Esophagus mucosa (tissue), 1 donor: ENCODE measurements at regions not wholly inside any gene's neighbourhood (a gene's known extent, or its start where the extent isn't known, plus 50 kb on each side); places are given as distances from the start of the nearest gene placed in this dataset.

ENCODE experiments used
- ATAC-seq: fragments of 200-7000 bp; cut with Tn5 transposase; one replicate; pipeline ENCODE4 v1.9.1; 2020
- donor health status: DM: yes; HTN: yes; CAD: no.

DNA sequence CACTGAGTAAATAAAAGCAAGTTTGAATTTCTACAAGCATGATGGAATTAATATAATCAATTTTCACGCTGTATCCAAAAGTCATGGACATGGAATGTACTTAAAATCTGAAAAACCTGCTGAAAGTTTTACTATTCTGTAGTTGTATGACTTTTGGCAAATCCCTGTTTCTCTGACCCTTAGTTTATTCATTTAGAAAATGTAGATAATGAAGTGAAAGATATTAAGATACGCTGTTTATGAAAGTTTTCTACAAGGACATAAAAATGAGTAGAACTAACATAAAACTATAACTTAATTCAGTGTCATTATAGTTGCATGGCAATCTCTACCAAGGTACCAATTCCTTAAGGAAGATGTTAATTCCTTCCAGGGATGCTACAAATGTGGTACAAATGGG, 363.2 kb upstream of the MPDZ start:
- ATAC-seq: no peak

DNA sequence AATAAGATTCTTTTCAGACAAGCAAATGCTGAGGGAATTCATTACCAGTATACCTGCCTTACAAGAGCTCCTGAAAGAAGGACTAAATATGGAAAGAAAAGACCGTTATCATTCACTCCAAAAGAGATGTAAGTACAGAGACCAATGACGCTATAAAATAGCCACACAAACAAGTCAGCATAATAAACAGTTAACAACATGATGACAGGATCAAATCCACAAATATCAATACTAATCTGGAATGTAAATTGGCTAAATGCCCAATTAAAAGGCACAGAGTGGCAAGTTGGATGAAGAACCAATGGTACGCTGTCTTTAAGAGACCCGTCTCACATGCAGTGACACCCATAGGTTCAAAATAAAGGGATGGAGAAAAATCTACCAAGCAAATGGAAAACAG, 349.6 kb upstream of the MPDZ start:
- no peak for ATAC-seq

DNA sequence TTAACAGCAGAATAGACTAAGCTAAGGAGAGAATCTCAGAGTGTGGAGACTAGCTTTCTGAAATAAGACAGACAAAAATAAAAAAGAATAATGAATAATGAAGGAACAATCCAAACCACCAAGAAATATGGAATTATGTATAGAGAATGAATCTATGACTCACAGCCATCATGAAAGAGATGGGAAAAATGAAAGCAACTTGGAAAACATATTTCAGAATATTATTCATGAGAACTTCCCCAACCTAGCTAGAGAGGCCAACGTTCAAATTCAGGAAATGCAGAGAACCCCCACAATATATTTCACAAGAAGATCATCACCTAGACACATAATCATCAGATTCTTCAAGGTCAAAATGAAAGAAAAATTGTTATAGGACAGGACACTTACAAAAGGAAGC, 349.0 kb upstream of the MPDZ start:
- no peak for ATAC-seq

DNA sequence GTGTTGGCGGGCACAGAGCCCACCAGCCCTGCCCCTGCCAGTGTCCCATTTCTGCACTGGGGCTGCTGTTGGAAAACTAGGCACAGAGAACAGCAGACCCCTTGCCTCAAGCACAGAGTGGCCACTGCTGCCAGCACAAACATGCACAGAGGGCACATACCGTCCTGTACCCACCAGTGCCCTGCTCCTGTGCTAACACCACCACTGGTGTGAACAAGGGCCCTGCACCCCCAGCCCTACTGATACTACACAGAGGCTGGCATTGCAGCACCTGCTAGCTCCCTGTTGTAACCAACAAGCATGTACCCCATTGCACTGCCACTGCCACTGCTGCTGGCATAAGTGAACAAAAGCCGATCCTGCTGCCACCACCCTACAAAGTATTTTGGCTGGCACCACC, 348.0 kb upstream of the MPDZ start:
- ATAC-seq: no peak

DNA sequence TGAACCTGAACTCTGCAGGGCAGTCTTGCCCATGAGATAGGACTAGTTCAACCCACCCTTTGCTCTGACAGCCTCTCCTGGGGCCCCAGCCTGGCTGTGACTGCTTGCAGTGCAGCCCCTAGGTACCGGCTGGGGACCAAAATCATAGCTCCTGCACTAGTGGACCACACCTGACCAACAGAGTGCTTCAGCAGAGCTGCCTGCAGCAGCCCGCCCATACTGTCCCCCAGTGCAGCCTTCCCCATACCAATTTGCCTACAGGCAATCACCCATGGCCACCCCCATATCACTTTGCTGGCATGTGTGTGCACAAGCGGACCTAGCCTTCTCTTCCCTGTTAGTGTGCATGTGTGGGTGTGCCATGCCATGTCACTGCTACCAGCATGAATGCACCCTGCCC, 347.6 kb upstream of the MPDZ start:
- no peak for ATAC-seq

DNA sequence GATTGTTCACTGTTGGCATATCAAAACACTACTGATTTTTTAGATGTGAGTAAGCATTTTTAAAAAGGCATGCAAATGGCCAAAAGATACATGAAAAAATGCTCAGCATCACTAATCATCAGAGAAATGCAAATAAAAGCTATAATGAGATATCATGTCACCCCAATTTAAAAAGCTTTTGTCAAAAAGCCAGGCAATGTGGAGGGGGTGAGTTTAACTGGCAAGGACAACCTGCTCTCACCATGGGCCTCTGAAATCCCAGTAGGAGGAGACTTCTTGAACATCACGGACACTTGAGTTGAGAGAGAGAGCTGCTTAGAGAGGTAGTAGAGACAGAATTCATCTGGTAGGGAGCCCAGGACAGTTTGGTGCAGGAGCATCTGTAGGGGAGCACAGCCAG, 347.1 kb upstream of the MPDZ start:
- no peak for ATAC-seq

DNA sequence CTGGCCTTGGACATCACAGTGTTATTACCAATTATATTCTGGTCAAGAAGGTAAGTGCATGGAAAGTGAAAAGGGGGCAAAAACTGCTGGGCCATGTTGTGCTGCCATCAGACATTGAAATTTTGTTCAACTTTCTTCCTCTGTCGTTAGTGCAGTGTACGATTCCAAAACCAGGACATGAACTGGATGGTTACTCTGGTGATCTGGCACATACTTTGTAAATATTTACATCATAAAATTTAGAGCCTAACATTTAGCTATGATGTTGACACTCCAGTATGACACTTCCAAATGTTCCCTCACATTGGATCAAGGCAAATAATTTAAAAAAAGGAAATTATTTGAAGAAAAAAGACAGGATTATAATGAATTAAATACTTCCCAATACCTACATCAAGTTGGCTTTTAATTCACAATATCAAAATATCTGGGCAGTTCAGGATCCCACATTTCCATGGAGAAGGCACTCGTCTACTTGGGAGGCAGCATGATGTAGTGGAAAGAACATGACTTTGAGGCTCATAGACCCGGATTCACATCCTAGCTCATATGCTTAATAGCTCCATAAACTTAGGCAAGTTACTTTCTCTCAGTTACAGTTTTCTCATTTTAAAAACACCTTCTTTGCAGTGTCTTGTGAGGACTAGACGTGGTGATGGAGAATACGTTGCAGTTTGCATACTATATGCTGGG, 342.5 kb upstream of the MPDZ start:
- no peak for ATAC-seq

DNA sequence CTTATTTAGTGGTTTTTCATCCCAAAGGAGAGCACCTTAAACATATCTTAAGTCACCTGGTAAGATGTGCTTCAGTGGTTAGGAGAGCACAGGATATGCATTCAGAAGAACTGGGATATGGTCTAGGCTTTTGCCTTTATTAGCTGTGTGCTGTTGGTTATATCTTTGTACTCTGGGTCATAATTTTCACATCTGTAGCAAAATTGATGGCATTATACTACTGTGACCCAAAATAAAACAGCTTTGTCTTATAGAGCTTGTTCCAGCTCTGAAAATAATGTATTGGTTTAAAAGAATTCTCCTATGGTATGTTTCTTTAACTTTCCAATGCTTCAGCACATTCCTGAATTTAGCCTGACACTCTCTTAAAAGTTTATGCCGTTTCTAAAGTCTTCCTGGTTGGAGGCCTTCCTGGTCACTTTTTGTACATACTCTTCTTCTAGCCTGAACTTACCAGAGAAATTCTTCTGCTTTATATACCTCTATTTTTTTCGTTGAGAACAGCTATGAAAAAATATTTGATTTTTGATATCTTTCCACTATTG, 337.1 kb upstream of the MPDZ start:
- no peak for ATAC-seq

DNA sequence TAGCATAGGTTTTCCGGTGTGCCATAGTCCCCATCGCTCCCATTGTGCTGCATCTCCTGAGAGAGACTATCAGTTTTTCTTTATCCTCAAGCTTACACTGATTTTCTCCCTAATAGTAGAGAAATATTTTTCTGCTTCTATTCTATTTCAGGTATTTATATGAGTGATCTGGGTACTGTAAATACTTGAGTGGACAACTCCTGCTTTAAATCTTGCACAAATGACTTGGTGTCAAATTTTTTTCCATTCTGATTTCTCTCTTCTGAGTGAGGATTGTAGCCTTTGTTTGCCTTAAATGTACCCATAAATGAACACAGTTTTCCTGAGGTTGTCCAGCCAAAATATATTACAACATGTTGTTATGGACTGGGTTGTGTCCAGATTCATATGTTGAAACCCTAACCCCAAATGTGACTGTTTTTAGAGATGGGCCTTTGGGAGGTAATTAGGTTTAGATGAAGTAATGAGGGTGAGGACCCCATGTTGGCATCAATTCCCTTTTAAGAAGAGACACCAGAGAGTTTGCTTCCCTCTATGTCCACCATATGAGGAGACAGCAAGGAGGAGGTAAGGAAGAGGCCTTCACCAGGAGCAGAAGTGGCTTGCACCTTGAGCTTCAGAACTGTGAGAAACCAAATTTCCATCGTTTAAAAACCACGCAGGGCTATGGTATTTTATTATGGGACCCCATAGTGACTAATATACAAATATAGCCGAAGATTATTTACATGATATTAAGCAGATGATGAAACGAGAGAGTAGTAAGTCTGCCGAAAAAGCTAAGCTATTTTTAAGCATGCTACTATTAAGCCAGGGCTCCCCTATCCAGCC, 336.4 kb upstream of the MPDZ start:
- no peak for ATAC-seq

DNA sequence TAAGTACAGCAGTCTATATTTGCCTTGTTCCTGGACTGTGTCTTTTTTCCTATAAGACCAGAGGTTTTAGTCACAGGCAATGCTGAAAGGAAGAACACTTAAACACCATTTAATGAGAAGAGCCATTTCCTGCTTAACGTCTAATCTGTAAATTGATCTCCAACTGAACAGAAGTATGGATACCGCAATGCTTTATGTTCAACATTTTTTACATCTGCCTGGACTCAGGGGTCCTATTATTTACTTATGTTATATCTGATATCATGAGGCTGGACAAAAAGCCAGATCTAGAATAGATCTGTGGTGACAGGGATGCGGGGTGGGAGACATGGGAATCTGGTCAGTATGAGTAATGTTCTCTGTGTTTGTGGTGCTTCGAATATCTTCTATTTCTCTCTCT, 334.6 kb upstream of the MPDZ start:
- ATAC-seq: no peak

DNA sequence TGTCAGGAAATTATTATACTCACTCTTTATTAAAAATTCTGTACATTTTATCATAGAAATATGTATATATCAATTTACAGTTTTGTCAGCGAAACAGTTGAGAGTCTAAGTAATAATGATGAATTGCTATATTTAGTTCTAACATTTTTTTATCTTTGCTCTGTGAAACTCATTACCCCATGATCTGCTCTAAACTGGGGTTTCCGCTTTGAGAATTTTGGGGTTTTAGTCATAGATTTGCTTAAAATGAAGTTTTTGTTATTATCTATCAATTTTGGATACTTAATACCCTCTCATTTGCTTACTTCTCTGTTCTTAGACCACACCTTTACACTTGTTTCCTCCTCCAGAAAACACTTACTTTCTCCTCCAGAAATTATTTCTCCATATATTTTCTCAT, 333.8 kb upstream of the MPDZ start:
- no peak for ATAC-seq

DNA sequence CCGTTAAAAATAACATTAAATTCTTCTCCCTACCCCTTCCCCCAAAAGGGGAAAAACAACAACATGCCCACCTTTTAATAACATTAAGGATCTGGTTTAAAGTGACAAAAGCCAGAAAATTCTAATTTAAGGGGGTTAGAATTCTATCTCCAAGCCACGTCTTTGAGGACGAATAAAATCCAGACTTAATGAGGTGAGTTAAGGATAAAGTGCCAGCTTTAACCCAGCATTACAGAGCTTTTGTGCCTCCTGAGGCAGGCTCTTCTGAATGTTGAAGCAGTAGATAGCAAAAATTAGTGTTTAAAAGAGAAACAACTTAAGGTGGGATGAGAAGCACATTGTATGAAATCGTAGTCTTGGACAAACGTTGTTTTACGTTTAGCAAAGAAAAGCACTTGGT, 329.0 kb upstream of the MPDZ start:
- no peak for ATAC-seq

DNA sequence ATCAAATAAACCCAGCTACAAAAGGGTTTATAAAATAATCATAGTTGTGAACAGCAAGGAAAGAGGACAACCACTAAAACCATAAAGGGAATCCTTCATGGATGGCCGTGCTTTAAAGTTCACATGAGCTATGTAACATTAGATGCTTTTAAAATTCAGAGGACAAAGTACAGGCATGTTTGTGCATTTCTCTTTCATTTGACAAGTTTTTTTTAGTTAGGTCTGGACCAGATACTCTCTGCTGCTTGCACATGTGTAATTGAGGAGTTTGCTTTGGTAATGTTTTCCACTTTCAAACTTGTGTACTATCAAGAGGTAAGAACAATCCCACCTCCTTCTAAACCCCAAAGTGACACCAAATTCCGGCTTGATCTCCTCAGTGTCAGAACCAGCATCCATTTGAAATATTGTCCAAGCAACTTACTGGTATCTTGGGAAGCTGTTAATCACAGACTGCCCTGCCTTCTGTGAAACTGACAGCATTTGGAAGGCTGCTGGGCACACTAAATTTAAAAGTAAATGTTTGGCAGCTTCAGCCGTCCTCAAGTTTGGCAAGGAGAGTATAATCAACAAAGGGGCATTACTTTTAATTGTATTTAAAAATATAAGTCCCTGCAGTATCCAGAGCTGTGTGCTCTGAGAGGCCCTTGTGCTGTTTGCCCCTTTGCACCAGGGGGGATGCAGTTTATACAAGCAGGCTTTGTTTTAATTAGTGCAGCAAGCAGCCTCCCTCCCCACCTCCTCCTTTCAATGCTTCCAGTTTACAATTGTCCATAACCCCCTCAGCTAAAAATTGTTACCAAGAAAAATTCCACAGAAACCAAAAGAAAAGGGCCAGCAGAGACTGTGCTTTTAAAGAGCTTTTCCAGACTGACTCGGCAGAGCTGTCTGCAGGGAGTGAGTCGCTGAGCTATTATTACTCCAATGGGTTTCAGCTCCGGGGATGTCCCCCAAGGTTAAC, 328.3 kb upstream of the MPDZ start:
- ATAC-seq: no peak

DNA sequence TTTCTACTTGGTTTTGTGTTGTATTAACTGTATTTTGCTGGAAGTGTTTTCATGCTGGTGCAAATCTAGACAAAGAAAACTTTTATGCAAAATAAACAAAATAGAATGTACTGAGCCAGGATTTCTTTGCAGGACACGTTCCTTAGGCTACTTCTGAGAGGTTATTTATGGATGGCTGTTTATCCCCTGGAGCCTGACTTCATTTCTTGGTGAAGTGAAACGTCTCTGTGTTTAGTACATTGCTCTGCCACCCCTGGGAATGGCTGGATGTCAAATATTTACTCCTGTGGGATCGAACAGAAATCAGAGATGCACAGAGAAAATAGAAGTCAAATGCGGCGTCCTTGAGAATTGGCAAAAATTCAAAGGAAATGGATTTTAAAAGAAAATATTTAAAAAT, 327.1 kb upstream of the MPDZ start:
- no peak for ATAC-seq

DNA sequence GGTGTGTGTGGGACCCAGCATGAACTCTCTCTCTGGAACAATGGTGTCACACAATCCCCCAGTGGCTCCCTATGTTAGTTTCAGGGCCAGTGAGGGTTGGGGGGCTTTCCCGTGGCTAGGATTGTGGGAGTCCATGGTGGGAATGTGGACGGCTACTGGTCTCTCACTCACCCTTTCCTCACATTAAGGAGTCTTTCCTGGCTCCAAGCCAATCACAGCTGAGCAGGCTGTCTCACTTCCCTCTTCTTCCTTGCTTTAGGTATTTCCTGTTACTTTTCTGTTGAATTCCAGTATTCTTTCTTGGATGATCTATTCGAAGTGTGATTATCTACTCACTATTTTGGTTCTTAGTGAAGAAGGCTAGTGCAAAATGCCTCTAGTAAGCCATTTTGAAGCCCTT, 324.4 kb upstream of the MPDZ start:
- no peak for ATAC-seq

DNA sequence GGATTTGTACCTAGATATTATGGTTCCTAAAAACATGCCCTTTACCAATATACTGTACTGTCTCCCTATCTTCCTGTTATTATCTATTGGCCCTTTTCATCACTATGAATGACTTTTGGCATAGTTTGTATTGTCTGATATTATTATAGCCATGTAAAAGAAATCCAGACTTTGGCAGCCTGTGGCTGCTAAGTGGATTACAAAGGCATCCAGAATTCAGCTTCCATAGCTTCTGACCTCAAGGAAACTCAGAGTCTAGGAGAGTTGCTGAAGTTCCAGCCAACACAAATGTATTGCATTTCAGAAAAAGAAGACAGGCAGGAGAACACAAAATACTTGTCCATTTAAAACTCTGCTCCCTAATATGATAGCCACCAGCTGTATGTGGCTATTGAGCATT, 319.2 kb upstream of the MPDZ start:
- no peak for ATAC-seq

DNA sequence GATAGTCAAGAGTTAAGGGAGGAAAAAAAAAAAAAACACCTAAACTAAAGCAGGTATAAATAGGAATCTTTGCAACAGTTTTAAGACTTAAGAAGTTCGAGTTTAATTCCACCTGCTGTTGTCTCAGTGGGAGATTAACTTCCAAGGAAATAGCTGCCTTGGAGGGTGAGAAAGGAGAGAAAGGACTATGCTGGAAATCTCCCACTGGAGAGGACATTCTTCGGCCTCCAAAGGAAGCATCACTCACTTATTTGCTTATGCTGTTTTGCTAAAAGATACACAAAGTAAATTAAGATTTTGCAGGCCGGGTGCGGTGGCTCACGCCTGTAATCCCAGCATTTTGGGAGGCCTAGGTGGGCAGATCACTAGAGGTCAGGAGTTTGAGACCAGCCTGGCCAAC, 317.9 kb upstream of the MPDZ start:
- ATAC-seq: no peak

DNA sequence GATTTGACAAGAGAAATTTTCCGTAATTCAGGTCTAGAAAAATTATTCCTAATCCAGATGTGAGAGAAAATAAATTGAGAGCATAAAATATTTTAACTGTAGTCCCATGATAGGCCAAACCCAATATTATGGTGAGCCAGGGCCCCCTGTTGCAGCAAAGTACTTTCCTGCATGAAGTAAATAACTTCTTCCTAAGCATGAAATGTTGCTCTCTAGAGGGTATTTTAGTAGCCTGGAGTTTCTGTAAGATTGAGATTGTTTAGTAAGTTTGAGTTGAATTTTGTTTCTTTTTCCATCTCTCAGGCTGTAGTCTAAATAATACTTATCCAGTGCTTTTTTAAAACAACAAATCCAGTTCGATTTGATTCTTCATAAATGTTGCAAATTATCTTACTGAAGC, 317.5 kb upstream of the MPDZ start:
- no peak for ATAC-seq

DNA sequence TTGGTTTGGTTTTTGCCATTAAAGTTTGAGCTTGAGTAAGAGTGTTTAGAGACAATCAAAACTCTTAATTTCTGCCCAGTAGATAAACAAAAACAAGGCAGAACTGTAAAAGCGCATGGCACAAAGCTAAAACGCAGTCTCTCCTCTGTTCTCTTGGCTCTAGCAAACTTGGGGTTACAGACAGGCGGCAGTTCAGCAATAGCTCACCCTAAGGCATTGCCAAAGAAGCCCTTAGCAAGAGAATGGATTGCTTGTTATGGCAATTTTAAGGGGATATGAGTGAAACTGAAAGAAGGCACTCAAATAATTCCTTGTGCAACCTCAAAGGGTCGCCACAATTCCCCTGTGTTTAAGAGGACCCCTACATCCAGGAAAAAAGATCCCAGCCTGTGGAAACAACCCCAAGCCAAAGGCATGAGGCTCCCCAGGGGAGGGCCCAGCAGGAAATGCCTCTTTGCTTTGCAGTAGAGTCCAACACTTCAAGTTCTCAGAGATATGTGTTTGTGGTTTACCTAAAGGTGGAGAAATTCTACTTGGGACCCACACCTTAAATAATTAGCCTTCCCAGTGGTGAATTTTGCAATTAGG, 317.0 kb upstream of the MPDZ start:
- ATAC-seq: no peak

DNA sequence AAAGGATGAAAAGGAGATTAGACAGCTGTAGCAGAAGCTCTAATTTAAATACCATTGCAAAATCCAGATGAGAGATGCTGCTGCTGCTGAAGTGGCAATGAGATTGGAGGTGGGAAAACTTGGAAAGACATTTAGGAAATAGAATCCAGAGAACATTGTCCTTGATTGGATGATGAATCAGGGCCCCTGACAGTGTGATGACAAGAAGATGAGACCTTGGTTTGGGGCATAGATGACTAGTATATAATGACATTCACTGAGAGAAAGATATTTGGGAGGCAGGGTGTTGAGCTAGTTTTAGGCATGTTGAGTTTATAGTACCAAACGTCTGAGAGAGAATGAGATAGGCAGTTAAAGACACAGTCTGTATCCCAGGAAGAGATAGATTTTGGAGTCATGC, 311.5 kb upstream of the MPDZ start:
- no peak for ATAC-seq

DNA sequence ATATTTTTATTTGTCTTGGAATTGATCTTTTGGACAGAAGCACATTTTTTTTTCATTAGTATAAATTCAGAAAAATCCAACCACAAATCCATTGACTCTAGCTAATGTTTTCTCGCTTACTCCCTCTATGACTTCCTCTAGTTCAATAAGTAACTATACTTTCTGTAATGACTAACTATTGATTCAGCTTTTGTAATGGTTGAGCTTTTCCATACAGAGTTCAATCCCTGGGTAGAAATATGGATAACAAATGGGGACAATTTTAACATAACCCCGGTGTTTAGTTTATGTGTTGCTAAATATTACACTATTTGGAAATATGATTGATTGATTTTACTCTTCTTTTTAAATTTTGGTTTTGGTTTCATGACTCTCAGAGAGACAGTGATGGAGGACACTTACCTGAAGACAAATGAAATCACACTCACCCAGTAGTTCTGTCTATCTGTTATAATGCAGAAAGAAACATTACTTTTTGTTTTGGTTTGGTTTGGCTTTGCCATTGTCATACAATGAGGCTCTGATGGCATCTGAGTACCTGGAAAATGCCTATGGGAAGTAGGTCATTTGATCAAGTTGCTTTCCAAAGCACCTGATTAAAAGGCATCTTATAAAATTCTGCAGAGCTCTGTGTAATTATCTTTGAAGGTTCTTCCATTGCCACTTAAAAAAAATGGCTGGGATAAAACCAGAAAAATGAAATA, 309.7 kb upstream of the MPDZ start:
- ATAC-seq: no peak
